Right cardiac atrium (tissue), 5 donors: ENCODE measurements at regions not wholly inside any gene's neighbourhood (a gene's known extent, or its start where the extent isn't known, plus 50 kb on each side); places are given as distances from the start of the nearest gene placed in this dataset.
A peak's percentile ranks its signal among the peaks of the same experiment; 100 is the strongest.
"Not testable (repeated sequence)": the region's sequence is repeated elsewhere in the genome, so short reads cannot be mapped to it uniquely, and the experiment has no call there.

Source experiments
- ATAC-seq, 2 donors: fragments of 200-7000 bp; cut with Tn5 transposase; one replicate each; pipeline versions ENCODE4 v1.8.0 to v1.9.1; 2020; ENCODE audit warnings: moderate library complexity in 2 of 2, mild to moderate bottlenecking in 1 of 2
- DNase-seq, 3 donors: peaks; one replicate each; pipeline ENCODE4 v3.0.0-alpha.2; 2020
- H3K27ac ChIP-seq: one replicate; pipeline ENCODE4 v1.5.1; 2013; ENCODE audit warnings: mild to moderate bottlenecking, low read length, control low read depth, moderate library complexity
- H3K27me3 ChIP-seq: one replicate; pipeline ENCODE4 v1.6.1; 2013; ENCODE audit not compliant: control insufficient read depth, insufficient read depth
- H3K4me1 ChIP-seq: one replicate; pipeline ENCODE4 v1.6.1; 2013; ENCODE audit warnings: low read length; ENCODE audit not compliant: control insufficient read depth, insufficient read depth
- H3K4me3 ChIP-seq: one replicate; pipeline ENCODE4 v1.5.1; 2013; ENCODE audit warnings: low read length, control low read depth
- H3K9me3 ChIP-seq: one replicate; pipeline ENCODE4 v1.6.1; 2013; ENCODE audit warnings: low read length; ENCODE audit not compliant: control insufficient read depth
- WGBS: extraction: QIAGEN DNeasy Blood & Tissue Kit; methylation state at CpG from one replicate; pipeline ENCODE4 v1.1.7; 2013; 5-methylcytosine and 5-hydroxymethylcytosine counted together
- intact Hi-C, 4 donors: fragments of 100-400 bp; cut with DNase I; formaldehyde crosslinking; loops; one replicate each; pipeline versions ENCODE4 v1.11.0 to v1.14.0; 2022 to 2023
- donor health status: healthy with polysubstance abuse.
- donor health status: DM: no; HTN: yes; CAD: no.
- donor health status: DM: no; HTN: no; CAD: no.
- donor health status: DM: no; HTN: yes; CAD: no; lungs with severe emphysema.
- donor health status: DM: yes; HTN: yes; CAD: no.

DNA sequence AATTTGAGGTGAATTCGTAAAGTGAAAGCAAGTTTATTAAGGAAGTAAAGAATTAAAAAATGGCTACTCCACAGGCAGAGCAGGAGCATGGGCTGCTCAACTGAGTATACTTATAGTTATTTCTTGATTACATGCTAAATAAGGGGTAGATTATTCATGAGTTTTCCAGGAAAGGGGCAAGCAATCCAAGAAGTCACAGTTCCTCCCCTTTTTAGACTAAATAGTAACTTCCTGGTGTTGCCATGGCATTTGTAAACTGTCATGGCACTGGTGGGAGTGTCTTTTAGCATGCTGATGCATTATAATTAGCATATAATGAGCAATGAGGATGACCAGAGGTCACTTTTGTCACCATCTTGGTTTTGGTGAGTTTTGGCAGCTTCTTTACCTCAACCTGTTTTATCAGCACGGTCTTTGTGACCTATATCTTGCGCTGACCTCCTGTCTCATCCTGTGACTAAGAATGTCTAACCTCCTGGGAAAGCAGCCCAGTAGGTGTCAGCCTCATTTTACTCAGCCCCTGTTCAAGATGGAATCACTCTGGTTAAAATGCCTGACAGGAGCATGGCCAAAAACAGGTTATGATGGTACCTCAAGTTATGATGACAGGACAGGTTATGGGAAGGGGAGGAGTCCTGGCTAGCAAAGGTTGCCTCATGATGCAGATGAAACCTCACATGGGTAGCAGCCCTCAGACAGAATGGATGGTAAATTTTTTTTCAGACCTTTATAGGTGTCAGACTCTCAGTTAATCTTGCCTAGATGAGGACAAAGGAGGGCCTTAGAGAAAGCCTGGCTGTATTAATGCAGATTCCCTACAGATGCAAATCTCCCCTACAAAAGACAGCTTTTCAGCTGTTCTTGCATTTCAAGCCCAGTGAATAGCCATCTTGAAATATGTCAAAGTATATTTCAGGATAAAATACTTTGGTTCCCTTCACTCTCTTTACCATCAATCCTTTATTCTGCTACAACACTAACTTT lies 49.7 kb downstream of the SIPA1L2 start:
- H3K9me3 ChIP-seq: no peaks in the 10 kb centered on the region
- H3K27me3 ChIP-seq: no peaks in the 10 kb centered on the region
- H3K4me3 ChIP-seq: no peak overlapping the region
- H3K27ac ChIP-seq: peak overlapping the region; percentile 3
- peaks cover 12% of the 10 kb centered on the region for H3K4me1 ChIP-seq
- intact Hi-C loops: no loop called here
- peak in 1 of 2 donors; percentile 30 for ATAC-seq
- no peak for DNase-seq
- 75% methylated on average over 3 of the region's 3 CpGs for WGBS

DNA sequence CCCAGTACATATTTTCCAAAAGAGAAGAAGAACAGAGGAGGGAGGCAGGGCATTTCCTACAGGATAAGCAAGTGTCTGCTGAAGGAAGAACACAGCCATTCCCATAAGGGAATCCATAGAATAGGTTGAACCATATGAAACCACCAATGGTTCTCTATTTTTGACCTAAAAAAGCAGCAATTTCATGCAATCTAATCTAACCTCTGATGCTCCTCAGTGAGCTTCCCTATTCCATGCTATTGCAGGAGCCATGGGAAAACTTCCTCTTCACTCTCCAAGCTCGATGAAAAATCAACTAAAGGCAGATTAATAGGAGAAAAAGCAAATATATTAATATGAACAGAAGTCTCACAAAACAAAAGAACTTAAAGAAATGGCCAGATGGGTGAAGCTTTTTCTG lies 50.5 kb downstream of the SIPA1L2 start:
- Histone ChIP-seq H3K27me3 (no peaks in the 10 kb centered on the region), H3K4me3 (no peak overlapping the region), H3K4me1 (peaks cover 12% of the 10 kb centered on the region), H3K9me3 (no peaks in the 10 kb centered on the region), H3K27ac (peak overlapping the region; percentile 50)
- no peak for ATAC-seq
- DNase-seq: no peak
- 39% methylated on average over 1 of the region's 1 CpG for WGBS
- intact Hi-C loops: no loop called here

DNA sequence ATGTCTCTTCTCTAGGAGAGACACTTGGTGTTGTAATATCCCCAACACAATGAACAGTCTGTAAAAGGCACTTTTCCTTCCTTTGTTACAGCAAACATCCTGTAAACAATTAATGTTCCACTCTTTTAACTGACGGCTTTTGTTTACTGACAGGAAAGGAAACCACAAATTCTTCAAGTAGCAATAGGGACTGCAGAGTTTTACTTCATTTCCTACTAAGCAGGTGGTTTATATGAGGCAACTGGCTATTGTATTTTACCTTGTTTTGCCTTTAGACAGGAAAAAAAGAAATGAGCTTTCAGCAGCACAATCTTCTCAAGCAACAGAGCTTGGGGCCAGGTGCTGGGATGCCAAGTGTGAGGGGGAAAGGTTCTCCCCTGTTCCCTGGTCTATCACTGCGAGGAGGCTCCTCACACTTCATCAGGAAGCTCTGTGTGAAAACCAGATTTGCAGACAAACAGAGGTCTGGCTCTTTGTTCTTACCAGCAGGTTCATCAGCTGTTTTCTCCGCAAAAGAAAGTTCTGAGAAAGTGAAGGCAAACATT lies 51.2 kb downstream of the SIPA1L2 start:
- H3K27me3 ChIP-seq: no peaks in the 10 kb centered on the region
- WGBS: 45% methylated on average over 3 of the region's 3 CpGs
- peak in 1 of 2 donors; percentile 24 for ATAC-seq
- no peaks in the 10 kb centered on the region for H3K9me3 ChIP-seq
- DNase-seq: no peak
- no peak overlapping the region for H3K4me3 ChIP-seq
- H3K4me1 ChIP-seq: peaks cover 12% of the 10 kb centered on the region
- intact Hi-C loops: no loop called here
- peak overlapping the region; percentile 50 for H3K27ac ChIP-seq

DNA sequence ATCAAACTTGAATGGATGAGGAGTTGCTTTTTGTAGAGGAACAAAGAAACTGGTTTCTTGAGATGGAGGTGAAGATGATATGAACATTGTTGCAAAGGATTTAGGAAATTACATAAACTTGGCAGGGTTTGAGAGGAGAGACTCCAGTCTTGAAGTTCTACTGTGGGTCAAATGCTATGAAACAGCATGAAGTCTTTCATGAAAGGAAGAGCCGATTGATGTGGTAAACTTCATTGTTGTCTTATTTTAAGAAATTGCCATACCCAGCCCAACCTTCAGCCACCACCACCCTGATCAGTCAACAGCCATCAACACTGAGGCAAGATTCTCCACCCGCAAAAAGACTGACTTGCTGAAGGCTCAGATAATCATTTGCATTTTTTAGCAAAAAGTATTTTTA lies 52.2 kb downstream of the SIPA1L2 start:
- Histone ChIP-seq H3K27ac (no peak overlapping the region), H3K4me1 (peaks cover 16% of the 10 kb centered on the region), H3K27me3 (no peaks in the 10 kb centered on the region), H3K4me3 (no peak overlapping the region), H3K9me3 (no peaks in the 10 kb centered on the region)
- 69% methylated on average over 2 of the region's 2 CpGs for WGBS
- intact Hi-C loops: no loop called here
- DNase-seq: no peak
- no peak for ATAC-seq

DNA sequence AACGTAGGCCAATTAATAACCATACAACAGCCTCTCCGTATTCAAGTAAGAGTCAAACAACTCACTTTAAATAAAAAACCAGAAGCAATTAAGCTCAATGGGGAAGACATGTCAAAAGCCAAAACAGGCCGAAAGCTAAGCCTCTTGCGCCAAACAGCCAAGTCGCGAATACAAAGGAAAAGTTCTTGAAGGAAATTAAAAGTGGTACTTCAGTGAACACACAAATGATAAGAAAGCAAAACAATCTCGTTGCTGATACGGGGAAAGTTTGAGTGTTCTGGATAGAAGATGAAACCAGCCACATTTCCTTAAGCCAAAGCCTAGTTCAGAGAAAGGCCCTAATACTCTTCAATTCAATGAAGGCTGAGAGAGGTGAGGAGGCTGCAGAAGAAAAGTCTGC lies 53.4 kb downstream of the SIPA1L2 start:
- H3K9me3 ChIP-seq: no peaks in the 10 kb centered on the region
- no peak for ATAC-seq
- DNase-seq: no peak
- no peaks in the 10 kb centered on the region for H3K27me3 ChIP-seq
- H3K4me3 ChIP-seq: no peak overlapping the region
- intact Hi-C loops: no loop called here
- 81% methylated on average over 8 of the region's 8 CpGs for WGBS
- H3K4me1 ChIP-seq: peaks cover 16% of the 10 kb centered on the region
- H3K27ac ChIP-seq: no peak overlapping the region

DNA sequence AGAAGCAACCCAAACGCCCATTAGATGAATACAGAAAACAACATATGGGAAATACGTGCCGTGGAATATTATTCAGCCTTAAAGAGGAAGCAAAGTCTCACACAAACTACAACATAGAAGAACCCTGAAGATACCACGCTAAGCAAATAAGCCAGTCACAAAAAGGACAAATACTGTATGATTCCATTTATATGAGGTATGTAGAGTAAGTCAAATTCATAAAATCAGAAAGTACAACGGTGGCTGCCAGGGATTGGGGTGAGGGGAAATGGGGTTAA lies 54.2 kb downstream of the SIPA1L2 start:
- Histone ChIP-seq H3K27me3 (no peaks in the 10 kb centered on the region), H3K9me3 (no peaks in the 10 kb centered on the region), H3K27ac (no peak overlapping the region), H3K4me3 (no peak overlapping the region), H3K4me1 (peaks cover 16% of the 10 kb centered on the region)
- ATAC-seq (no peak), DNase-seq (no peak)
- intact Hi-C loops: no loop called here
- whole genome bisulfite sequencing: 87% methylated on average over 5 of the region's 5 CpGs

DNA sequence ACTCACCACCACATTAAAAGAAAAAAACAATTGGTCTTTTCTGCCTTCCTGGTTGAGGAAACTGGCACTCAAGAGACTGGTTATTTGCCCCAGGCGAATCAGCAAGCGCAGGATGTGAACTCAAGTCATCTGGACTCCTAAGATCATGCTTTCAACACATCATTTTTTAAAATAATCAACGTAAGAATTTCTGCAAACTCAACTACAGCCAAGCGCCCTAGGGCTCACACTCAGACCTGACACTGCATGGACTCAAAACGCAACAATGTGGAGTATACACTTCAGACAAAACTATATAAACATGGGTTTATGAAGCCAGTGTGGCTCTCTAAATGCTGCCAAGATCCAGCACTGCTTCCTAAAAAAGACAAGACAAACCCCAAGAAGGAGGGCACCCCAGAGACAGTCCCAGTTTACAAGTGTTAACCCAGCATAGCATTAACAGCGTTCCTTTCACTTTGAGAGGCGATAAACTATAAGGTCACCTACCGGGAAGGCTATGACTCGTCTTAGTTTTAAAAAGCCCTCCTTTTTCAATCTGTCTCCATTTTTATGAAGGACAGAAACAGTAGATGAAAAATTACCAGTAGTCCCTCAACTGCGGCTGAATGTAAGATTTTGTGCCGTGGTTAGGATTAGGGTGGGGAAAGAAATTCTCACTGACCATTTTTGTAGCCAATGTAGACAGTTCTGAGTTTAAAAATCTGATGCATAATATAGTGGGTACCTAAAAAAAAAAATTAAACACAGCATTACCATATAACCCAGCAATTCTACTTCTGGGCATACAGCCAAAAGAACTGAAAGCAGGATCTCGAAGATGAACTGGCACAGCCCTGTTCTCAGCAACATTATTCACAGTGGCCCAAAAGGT lies 54.8 kb downstream of the SIPA1L2 start:
- no peak overlapping the region for H3K4me3 ChIP-seq
- peaks cover 12% of the 10 kb centered on the region for H3K4me1 ChIP-seq
- H3K27me3 ChIP-seq: no peaks in the 10 kb centered on the region
- WGBS: 58% methylated on average over 12 of the region's 12 CpGs
- intact Hi-C loops: no loop called here
- DNase-seq (no peak), ATAC-seq (peak in 1 of 2 donors; percentile 23)
- no peaks in the 10 kb centered on the region for H3K9me3 ChIP-seq
- H3K27ac ChIP-seq: peak overlapping the region; percentile 61

DNA sequence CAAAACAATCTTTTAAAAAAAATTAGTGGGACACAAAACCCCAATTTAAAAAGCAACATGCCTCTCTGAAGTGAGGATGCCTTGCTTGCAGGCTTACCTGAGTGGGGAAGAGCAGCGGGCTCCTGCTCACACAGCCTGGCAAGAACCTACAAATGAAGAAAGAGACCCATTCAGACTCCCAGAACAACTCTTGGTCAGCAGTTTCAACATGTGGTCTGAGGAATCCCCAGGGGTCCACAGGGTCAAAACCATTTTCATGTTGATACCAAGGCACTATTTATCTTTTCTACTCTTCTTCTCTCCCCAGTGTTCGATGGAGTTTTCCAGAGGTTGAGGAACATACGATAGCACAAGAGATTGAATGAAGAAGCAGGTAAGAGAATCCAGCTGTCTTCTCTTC lies 55.9 kb downstream of the SIPA1L2 start:
- WGBS: 73% methylated on average over 3 of the region's 3 CpGs
- Histone ChIP-seq H3K27me3 (no peaks in the 10 kb centered on the region), H3K4me1 (peaks cover 11% of the 10 kb centered on the region), H3K27ac (no peak overlapping the region), H3K9me3 (no peaks in the 10 kb centered on the region), H3K4me3 (no peak overlapping the region)
- no peak for ATAC-seq
- intact Hi-C loops: no loop called here
- DNase-seq: no peak

DNA sequence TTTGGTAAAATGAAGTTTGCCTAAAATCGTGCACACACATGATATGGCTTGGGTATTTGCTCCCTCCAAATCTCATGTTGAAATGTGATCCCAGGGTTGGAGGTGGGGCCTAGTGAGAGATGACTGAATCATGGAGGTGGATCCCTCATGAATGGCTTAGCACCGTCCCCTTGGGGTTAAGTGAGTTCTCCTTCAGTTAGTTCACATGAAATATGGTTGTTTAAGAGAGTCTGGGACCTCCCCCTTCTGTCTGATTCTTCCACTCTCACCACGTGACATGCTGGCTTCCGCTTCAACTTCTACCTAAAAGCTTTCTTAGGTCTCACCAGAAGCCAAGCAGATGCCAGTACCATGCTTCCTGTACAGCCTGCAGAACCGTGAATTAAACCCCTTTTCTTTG lies 58.4 kb downstream of the SIPA1L2 start:
- Histone ChIP-seq H3K27me3 (no peaks in the 10 kb centered on the region), H3K4me1 (peaks cover 16% of the 10 kb centered on the region), H3K4me3 (no peak overlapping the region), H3K27ac (no peak overlapping the region), H3K9me3 (no peaks in the 10 kb centered on the region)
- 68% methylated on average over 5 of the region's 5 CpGs for WGBS
- intact Hi-C loops: no loop called here
- DNase-seq (no peak), ATAC-seq (peak in 1 of 2 donors; percentile 15)

DNA sequence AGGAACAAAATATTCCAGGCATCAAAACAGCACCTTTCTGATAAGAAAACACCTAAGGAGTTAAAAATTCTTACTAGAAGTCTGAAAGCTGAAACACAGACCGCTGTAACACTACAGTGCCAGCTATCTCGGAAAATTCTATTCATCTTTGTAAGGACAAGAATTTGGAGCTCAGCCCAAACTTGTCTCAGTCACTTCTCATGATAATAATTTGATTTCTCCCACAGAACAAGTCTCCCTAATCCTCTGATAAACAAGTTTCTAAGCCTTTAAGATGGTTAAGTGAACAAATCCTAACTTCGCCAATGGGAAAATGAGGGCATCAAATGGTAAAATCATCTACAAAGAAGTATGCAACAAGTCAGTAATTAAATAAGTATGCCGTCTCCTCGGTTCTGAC lies 59.9 kb downstream of the SIPA1L2 start:
- no peaks in the 10 kb centered on the region for H3K27me3 ChIP-seq
- intact Hi-C loops: no loop called here
- ATAC-seq: peak in 1 of 2 donors; percentile 60
- H3K4me3 ChIP-seq: no peak overlapping the region
- WGBS: 32% methylated on average over 5 of the region's 5 CpGs
- no peak for DNase-seq
- peaks cover 16% of the 10 kb centered on the region for H3K4me1 ChIP-seq
- H3K9me3 ChIP-seq: no peaks in the 10 kb centered on the region
- no peak overlapping the region for H3K27ac ChIP-seq

DNA sequence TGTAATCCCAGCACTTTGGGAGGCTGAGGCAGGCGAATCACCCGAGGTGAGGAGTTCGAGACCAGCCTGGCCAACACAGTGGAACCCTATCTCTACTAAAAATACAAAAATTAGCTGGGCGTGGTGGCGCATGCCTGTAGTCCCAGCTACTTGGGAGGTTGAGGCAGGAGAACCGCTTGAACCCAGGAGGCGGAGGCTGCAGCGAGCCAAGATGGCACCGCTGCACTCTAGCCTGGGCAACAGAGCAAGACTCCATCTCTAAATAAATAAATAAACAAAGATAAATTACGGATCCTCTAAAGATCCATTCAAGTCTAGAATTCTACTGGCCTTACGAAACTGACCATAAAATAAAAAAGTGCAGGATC lies 60.4 kb downstream of the SIPA1L2 start:
- ATAC-seq, DNase-seq, intact Hi-C loops, H3K27ac ChIP-seq, H3K4me3 ChIP-seq, H3K9me3 ChIP-seq, H3K27me3 ChIP-seq: not testable (repeated sequence)
- peaks cover 16% of the 10 kb centered on the region for H3K4me1 ChIP-seq
- WGBS: 91% methylated on average over 11 of the region's 11 CpGs
